Subcutaneous abdominal adipose tissue (tissue), 5 donors: ENCODE measurements at regions not wholly inside any gene's neighbourhood (a gene's known extent, or its start where the extent isn't known, plus 50 kb on each side); places are given as distances from the start of the nearest gene placed in this dataset.

Experiments
- H3K27ac ChIP-seq: one replicate; pipeline ENCODE4 v1.7.0; 2013; ENCODE audit warnings: low read depth, mild to moderate bottlenecking, inconsistent platforms, low read length, moderate library complexity
- H3K27me3 ChIP-seq, 5 donors: one replicate each; pipeline ENCODE4 v1.7.0; 2013; ENCODE audit warnings: low read length in 5 of 5, inconsistent platforms in 1 of 5; ENCODE audit not compliant: control insufficient read depth in 5 of 5, insufficient read depth in 4 of 5
- H3K36me3 ChIP-seq, 5 donors: one replicate each; pipeline ENCODE4 v1.7.0; 2013; ENCODE audit warnings: low read length in 5 of 5; ENCODE audit not compliant: control insufficient read depth in 5 of 5, insufficient read depth in 5 of 5
- H3K4me1 ChIP-seq, 5 donors: one replicate each; pipeline ENCODE4 v1.7.0; 2013; ENCODE audit warnings: low read length in 5 of 5, mild to moderate bottlenecking in 3 of 5, moderate library complexity in 1 of 5; ENCODE audit not compliant: control insufficient read depth in 5 of 5, insufficient read depth in 5 of 5
- H3K4me3 ChIP-seq, 5 donors: one replicate each; pipeline ENCODE4 v1.7.0; 2013; ENCODE audit warnings: low read length in 5 of 5, low read depth in 1 of 5
- H3K9ac ChIP-seq, 5 donors: one replicate each; pipeline ENCODE4 v1.7.0; 2013; ENCODE audit warnings: low read length in 5 of 5, mild to moderate bottlenecking in 4 of 5, moderate library complexity in 3 of 5
- H3K9me3 ChIP-seq, 5 donors: one replicate each; pipeline ENCODE4 v1.7.0; 2013; ENCODE audit warnings: low read length in 5 of 5; ENCODE audit not compliant: control insufficient read depth in 5 of 5
- donor health status: healthy.
- donor health status: healthy.
- donor health status: healthy.
- donor health status: healthy.
- donor health status: healthy.

- H3K9me3 ChIP-seq: peaks cover 0 to 3% (median 0%) of the 10 kb centered on the region in 5 donors
- no peak overlapping the region for H3K4me3 ChIP-seq
- H3K27ac ChIP-seq: no peak overlapping the region
- no peak overlapping the region for H3K9ac ChIP-seq
- H3K36me3 ChIP-seq: no peaks in the 10 kb centered on the region
- H3K27me3 ChIP-seq: no peaks in the 10 kb centered on the region
- peaks cover 0 to 1% (median 0%) of the 10 kb centered on the region in 5 donors for H3K4me1 ChIP-seq
Observed at GRCh38 chr9:26112724-26113123, 434.5 kb upstream of the TUSC1 start.

- no peaks in the 10 kb centered on the region for H3K9me3 ChIP-seq
- H3K27ac ChIP-seq: no peak overlapping the region
- H3K4me3 ChIP-seq: no peak overlapping the region
- H3K36me3 ChIP-seq: no peaks in the 10 kb centered on the region
- no peaks in the 10 kb centered on the region for H3K27me3 ChIP-seq
- no peak overlapping the region for H3K9ac ChIP-seq
- H3K4me1 ChIP-seq: no peaks in the 10 kb centered on the region
Observed at GRCh38 chr9:26086396-26086795, 408.2 kb upstream of the TUSC1 start.

GRCh38 chr9:26081847-26082246 is 403.6 kb upstream of the TUSC1 start:
- no peak overlapping the region for H3K4me3 ChIP-seq
- H3K27me3 ChIP-seq: no peaks in the 10 kb centered on the region
- no peaks in the 10 kb centered on the region for H3K36me3 ChIP-seq
- peaks cover 0 to 11% (median under 1%) of the 10 kb centered on the region in 5 donors for H3K9me3 ChIP-seq
- H3K9ac ChIP-seq: no peak overlapping the region
- peaks cover 0 to 2% (median 0%) of the 10 kb centered on the region in 5 donors for H3K4me1 ChIP-seq
- no peak overlapping the region for H3K27ac ChIP-seq

DNA sequence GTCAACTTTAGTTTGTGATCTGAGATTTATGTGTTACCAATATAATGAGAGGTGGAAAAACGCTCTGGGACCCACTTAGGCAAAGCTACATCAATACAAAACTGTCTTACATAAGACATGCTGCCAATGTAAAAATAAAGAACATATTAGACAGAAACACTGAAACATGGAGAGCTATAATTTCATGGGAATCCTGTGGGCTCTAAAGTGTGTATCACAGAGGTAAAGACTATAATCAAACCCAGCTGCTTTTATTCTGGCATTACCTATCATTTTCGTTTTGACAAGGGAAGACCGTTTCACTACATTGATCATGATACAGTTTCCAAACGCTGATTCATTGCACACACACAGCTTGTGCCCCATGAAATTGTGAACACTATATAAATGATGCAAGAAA is 400.5 kb upstream of the TUSC1 start:
- peaks cover 1 to 11% (median 4%) of the 10 kb centered on the region in 5 donors for H3K9me3 ChIP-seq
- H3K9ac ChIP-seq: no peak overlapping the region
- H3K36me3 ChIP-seq: no peaks in the 10 kb centered on the region
- no peaks in the 10 kb centered on the region for H3K27me3 ChIP-seq
- H3K27ac ChIP-seq: no peak overlapping the region
- H3K4me3 ChIP-seq: no peak overlapping the region
- peaks cover 0 to 2% (median 0%) of the 10 kb centered on the region in 5 donors for H3K4me1 ChIP-seq

- no peaks in the 10 kb centered on the region for H3K27me3 ChIP-seq
- H3K36me3 ChIP-seq: no peaks in the 10 kb centered on the region
- H3K27ac ChIP-seq: no peak overlapping the region
- H3K9ac ChIP-seq: no peak overlapping the region
- H3K9me3 ChIP-seq: peaks cover 2 to 15% (median 6%) of the 10 kb centered on the region in 5 donors
- H3K4me3 ChIP-seq: no peak overlapping the region
- peaks cover 0 to 2% (median 0%) of the 10 kb centered on the region in 5 donors for H3K4me1 ChIP-seq
Observed at GRCh38 chr9:26077860-26078259, 399.6 kb upstream of the TUSC1 start.

DNA sequence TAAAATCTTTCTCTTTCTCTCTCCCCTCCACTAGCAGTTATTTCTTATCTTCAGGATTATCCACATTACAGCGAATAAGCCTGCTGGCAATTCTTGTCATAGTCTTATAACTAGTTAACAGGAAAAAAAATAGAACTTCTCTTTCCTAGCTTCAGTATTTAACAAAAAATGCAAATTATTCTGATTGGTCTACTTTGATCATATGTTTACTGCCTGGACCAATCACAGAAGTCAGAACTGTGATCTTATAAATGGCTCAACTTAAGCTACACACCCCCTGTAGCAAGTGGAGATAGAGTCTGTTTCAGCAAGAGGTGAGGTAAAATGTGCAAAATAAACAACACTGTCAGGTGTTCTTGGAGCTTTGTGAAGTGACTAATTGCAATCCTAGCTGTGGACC is 389.4 kb upstream of the TUSC1 start:
- H3K27me3 ChIP-seq: no peaks in the 10 kb centered on the region
- no peak overlapping the region for H3K9ac ChIP-seq
- no peaks in the 10 kb centered on the region for H3K4me1 ChIP-seq
- no peak overlapping the region for H3K27ac ChIP-seq
- H3K4me3 ChIP-seq: no peak overlapping the region
- no peaks in the 10 kb centered on the region for H3K9me3 ChIP-seq
- H3K36me3 ChIP-seq: no peaks in the 10 kb centered on the region

DNA sequence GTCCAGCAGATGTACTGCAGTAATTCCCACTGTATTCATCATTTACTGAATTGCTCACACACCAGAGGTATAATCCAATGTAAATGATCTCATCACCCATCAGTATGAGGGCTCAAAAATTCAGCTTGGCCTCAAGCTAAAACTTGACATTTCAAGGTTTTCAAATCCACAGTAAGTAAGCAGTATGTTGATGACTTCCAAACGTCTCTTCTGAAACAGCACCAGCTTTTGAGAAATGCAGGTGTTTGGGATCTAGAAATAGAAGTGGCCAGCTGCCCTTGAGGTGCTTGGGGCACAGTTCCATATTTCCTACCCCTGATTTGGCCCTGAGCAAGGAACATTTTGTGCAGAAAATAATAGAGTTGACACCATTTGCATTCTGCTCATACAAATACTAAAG is 388.0 kb upstream of the TUSC1 start:
- Histone ChIP-seq H3K27ac (no peak overlapping the region), H3K4me1 (no peaks in the 10 kb centered on the region), H3K9ac (no peak overlapping the region), H3K4me3 (no peak overlapping the region), H3K9me3 (no peaks in the 10 kb centered on the region), H3K36me3 (no peaks in the 10 kb centered on the region), H3K27me3 (no peaks in the 10 kb centered on the region)

DNA sequence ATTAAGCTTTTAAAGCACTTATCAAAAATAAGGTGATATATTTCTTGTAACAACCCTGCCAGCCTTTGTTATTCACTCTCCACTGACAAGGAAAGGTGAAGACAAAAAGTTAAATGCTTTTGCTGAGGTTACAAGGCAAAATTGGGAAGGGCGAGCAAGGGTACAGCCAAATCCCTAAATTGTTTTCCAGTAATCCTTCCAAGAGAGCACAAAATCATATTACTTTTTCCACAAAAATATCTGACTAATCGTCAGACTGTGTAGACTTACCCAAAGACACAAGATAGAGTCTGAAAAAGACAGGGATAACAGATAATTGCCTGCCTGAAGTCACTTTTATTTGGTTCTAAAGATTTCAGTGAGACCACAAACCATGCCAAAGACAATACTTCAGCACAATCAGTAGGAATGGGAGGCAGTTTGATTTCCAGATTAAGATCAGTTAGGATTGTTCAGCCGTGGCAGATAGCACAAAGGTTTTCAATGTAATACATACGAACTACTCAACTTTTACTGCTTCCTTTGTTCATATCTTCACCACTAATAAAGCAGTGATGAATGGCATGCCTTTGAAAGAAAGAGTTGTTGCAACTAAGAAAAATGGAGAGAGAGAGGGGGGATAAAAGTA is 383.8 kb upstream of the TUSC1 start:
- Histone ChIP-seq H3K9ac (no peak overlapping the region), H3K27me3 (no peaks in the 10 kb centered on the region), H3K9me3 (no peaks in the 10 kb centered on the region), H3K4me1 (no peaks in the 10 kb centered on the region), H3K4me3 (no peak overlapping the region), H3K27ac (no peak overlapping the region), H3K36me3 (no peaks in the 10 kb centered on the region)

DNA sequence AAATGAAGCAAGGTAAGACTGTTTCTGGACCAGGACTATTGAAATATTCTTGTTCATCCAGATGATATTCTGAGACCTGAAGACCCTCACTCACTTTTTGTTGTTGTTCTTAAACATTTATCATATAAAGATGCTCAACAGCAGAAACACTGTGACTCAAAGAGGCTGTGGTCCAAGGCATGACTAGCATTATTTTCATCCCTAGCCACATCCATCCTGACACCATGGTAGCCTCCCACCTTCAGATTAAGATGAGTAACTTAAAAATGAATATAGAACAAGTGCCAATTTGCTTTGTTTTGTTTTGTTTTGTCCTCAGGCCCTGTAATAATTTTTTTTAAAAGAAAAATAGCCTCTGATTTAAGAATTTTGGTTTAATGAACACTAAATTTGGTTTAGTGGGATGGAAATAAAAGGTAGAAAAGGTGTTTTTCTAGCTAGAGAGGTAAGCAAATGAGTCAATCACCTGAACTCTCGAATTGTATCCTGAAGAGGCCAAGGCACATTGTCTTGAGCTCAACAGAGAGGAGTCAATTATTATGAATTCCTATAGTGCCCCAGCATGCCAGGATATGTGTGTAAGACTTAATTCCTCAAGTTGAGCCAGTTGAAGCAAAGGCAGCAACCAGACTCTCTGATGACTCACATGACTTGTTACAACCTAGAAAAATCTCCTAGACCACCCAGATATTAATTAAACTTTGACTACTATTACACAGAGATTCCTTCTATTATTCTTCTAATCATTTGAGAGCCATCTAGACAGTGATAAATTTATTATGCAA is 380.1 kb upstream of the TUSC1 start:
- Histone ChIP-seq H3K4me1 (no peaks in the 10 kb centered on the region), H3K9ac (no peak overlapping the region), H3K36me3 (no peaks in the 10 kb centered on the region), H3K9me3 (no peaks in the 10 kb centered on the region), H3K27ac (no peak overlapping the region), H3K4me3 (no peak overlapping the region), H3K27me3 (no peaks in the 10 kb centered on the region)

DNA sequence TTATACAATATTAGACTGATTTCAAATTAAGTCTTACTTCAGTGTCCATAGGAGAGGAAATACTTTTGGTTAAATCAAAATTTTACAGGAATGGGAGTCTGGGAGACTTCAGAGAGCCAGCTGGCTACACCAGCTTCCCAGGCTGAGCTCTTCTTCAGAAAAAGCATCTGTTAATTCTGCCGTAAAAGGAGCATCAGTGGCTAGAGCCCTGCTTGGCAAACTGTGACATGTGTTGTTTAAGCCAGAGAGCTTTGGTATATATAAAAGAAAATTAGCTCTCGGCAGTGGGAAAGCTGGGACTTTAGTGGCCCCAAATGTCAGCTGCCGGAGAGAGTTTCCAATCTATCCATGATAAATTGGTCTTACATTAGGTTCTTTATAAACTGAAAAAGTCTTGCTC is 378.8 kb upstream of the TUSC1 start:
- no peak overlapping the region for H3K4me3 ChIP-seq

More for the DNA sequence above, 378.8 kb upstream of the TUSC1 start:
- H3K27ac ChIP-seq: no peak overlapping the region
- H3K9me3 ChIP-seq: no peaks in the 10 kb centered on the region
- H3K36me3 ChIP-seq: no peaks in the 10 kb centered on the region
- no peaks in the 10 kb centered on the region for H3K4me1 ChIP-seq
- H3K9ac ChIP-seq: no peak overlapping the region
- no peaks in the 10 kb centered on the region for H3K27me3 ChIP-seq
